ENCODE measurements at regions not wholly inside any gene's neighbourhood (a gene's known extent, or its start where the extent isn't known, plus 50 kb on each side); places are given as distances from the start of the nearest gene placed in this dataset.

DNA sequence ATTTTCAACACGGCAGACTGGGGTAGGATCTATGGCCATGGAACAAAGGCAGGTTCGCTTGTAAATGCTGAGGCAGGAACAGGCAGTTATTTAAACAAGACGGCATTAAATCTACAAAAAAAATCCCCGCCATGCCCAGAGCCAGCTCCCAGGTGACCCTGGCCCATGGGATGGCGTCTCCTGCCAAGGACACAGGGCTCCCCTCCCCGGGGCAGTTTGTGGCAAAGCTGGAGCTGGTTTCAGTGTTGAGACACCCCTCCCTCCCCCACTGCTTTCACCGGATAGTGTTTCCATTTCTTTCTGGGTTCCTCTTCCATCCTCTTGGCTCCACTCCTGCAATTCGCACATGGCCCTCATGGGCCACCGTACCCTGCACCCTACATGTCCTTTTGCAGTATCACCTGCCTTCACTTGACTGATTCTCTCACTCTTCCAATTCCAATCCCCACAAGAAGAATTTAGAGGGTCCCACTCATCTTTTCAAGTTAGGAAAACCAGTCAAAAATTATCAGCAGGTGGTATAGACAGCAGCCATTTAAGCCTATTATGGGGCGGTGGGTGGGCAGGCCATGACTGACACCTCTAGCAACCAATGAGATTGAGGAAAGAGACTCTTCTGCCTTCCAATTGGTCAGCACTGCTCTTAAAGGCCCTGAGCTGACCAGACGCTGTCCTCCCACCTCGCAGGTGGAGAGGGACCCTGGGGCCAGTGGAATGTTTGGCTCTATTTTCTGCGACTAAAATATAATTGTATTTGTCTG, 52.0 kb downstream of the OLIG1 start:
- Histone ChIP-seq H3K36me3 (ENCODE audit: control insufficient read depth in 2 of 2, insufficient read depth in 2 of 2, low read length in 2 of 2) (no peaks in the 10 kb centered on the region), H3K27ac (ENCODE audit: low read depth in 2 of 2, low read length in 2 of 2) (no peak overlapping the region), H3K9me3 (ENCODE audit: control insufficient read depth in 2 of 2, low read length in 2 of 2) (no peaks in the 10 kb centered on the region), H3K4me3 (ENCODE audit: low read length in 2 of 2) (no peak overlapping the region), H3K4me1 (ENCODE audit: control insufficient read depth in 2 of 2, insufficient read depth in 2 of 2, low read length in 2 of 2) (no peaks in the 10 kb centered on the region), H3K27me3 (ENCODE audit: control insufficient read depth in 2 of 2, insufficient read depth in 2 of 2, low read length in 2 of 2) (peaks cover 7 to 13% of the 10 kb centered on the region in 2 donors), H3K9ac (ENCODE audit: low read depth in 1 of 2, low read length in 2 of 2) (no peak overlapping the region)

- Histone ChIP-seq H3K9ac (ENCODE audit: low read depth in 1 of 2, low read length in 2 of 2) (no peak overlapping the region), H3K36me3 (ENCODE audit: control insufficient read depth in 2 of 2, insufficient read depth in 2 of 2, low read length in 2 of 2) (no peaks in the 10 kb centered on the region), H3K27ac (ENCODE audit: low read depth in 2 of 2, low read length in 2 of 2) (no peak overlapping the region), H3K27me3 (ENCODE audit: control insufficient read depth in 2 of 2, insufficient read depth in 2 of 2, low read length in 2 of 2) (peaks cover 7 to 19% of the 10 kb centered on the region in 2 donors), H3K4me1 (ENCODE audit: control insufficient read depth in 2 of 2, insufficient read depth in 2 of 2, low read length in 2 of 2) (no peaks in the 10 kb centered on the region), H3K9me3 (ENCODE audit: control insufficient read depth in 2 of 2, low read length in 2 of 2) (no peaks in the 10 kb centered on the region), H3K4me3 (ENCODE audit: low read length in 2 of 2) (no peak overlapping the region)
These were observed 52.6 kb downstream of the OLIG1 start for GRCh38 chr21:33122507-33122906.

DNA sequence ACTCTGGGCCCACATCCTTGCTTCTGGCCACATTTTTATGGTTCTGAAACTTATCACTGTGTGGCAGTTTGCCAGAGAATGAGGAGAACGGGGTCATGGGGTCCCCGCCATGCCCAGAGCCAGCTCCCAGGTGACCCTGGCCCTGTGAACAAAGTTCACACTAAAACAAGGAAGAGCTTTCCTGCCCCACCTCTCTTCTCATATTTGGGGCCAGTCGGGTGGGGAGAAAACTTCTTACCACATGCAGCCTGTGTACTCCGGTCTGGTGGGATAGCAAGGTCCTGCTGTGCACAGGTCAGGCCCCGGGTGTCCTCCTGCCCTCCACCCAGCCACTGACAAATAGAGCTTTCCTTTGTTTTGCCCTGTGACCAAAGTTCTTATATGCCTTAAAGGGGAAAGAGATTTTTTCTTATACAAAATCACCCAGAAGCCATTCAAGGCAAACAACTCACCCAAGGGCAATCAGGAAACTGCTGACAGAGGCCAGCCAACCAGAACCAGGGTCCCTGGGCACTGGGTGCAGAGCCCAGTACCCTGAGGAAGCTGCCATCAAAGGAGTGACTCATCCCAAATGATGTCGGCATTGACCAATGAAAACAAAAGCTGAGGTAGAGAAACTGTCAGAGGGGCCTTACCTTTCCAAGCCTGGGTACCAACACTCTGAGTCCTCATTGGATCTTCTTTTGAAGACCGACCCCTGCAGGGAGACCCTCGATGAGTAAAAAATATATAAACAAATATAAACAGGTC, 53.6 kb downstream of the OLIG1 start:
- H3K27me3 ChIP-seq (ENCODE audit: control insufficient read depth in 2 of 2, insufficient read depth in 2 of 2, low read length in 2 of 2) = peaks cover 7 to 27% of the 10 kb centered on the region in 2 donors
- no peaks in the 10 kb centered on the region for H3K4me1 ChIP-seq (ENCODE audit: control insufficient read depth in 2 of 2, insufficient read depth in 2 of 2, low read length in 2 of 2)
- H3K27ac ChIP-seq (ENCODE audit: low read depth in 2 of 2, low read length in 2 of 2) = no peak overlapping the region
- no peaks in the 10 kb centered on the region for H3K36me3 ChIP-seq (ENCODE audit: control insufficient read depth in 2 of 2, insufficient read depth in 2 of 2, low read length in 2 of 2)
- no peak overlapping the region for H3K4me3 ChIP-seq (ENCODE audit: low read length in 2 of 2)
- no peaks in the 10 kb centered on the region for H3K9me3 ChIP-seq (ENCODE audit: control insufficient read depth in 2 of 2, low read length in 2 of 2)
- no peak overlapping the region for H3K9ac ChIP-seq (ENCODE audit: low read depth in 1 of 2, low read length in 2 of 2)

- Histone ChIP-seq H3K4me1 (ENCODE audit: control insufficient read depth in 2 of 2, insufficient read depth in 2 of 2, low read length in 2 of 2) (no peaks in the 10 kb centered on the region), H3K9me3 (ENCODE audit: control insufficient read depth in 2 of 2, low read length in 2 of 2) (no peaks in the 10 kb centered on the region), H3K27me3 (ENCODE audit: control insufficient read depth in 2 of 2, insufficient read depth in 2 of 2, low read length in 2 of 2) (peaks cover 8 to 32% of the 10 kb centered on the region in 2 donors), H3K9ac (ENCODE audit: low read depth in 1 of 2, low read length in 2 of 2) (no peak overlapping the region), H3K36me3 (ENCODE audit: control insufficient read depth in 2 of 2, insufficient read depth in 2 of 2, low read length in 2 of 2) (no peaks in the 10 kb centered on the region), H3K4me3 (ENCODE audit: low read length in 2 of 2) (no peak overlapping the region), H3K27ac (ENCODE audit: low read depth in 2 of 2, low read length in 2 of 2) (no peak overlapping the region)
These were observed 54.9 kb downstream of the OLIG1 start for GRCh38 chr21:33124889-33125288.

- Histone ChIP-seq H3K27me3 (ENCODE audit: control insufficient read depth in 2 of 2, insufficient read depth in 2 of 2, low read length in 2 of 2) (peaks cover 8 to 32% of the 10 kb centered on the region in 2 donors), H3K27ac (ENCODE audit: low read depth in 2 of 2, low read length in 2 of 2) (no peak overlapping the region)
These were observed 55.9 kb downstream of the OLIG1 start for GRCh38 chr21:33125680-33126375.

GRCh38 chr21:33126569-33126968, 56.6 kb downstream of the OLIG1 start:
- H3K36me3 ChIP-seq (ENCODE audit: control insufficient read depth in 2 of 2, insufficient read depth in 2 of 2, low read length in 2 of 2) = no peaks in the 10 kb centered on the region

More at GRCh38 chr21:33125680-33126375, 55.9 kb downstream of the OLIG1 start:
- H3K4me3 ChIP-seq (ENCODE audit: low read length in 2 of 2) = no peak overlapping the region
- H3K4me1 ChIP-seq (ENCODE audit: control insufficient read depth in 2 of 2, insufficient read depth in 2 of 2, low read length in 2 of 2) = no peaks in the 10 kb centered on the region
- H3K36me3 ChIP-seq (ENCODE audit: control insufficient read depth in 2 of 2, insufficient read depth in 2 of 2, low read length in 2 of 2) = no peaks in the 10 kb centered on the region
- no peak overlapping the region for H3K9ac ChIP-seq (ENCODE audit: low read depth in 1 of 2, low read length in 2 of 2)
- H3K9me3 ChIP-seq (ENCODE audit: control insufficient read depth in 2 of 2, low read length in 2 of 2) = no peaks in the 10 kb centered on the region

DNA sequence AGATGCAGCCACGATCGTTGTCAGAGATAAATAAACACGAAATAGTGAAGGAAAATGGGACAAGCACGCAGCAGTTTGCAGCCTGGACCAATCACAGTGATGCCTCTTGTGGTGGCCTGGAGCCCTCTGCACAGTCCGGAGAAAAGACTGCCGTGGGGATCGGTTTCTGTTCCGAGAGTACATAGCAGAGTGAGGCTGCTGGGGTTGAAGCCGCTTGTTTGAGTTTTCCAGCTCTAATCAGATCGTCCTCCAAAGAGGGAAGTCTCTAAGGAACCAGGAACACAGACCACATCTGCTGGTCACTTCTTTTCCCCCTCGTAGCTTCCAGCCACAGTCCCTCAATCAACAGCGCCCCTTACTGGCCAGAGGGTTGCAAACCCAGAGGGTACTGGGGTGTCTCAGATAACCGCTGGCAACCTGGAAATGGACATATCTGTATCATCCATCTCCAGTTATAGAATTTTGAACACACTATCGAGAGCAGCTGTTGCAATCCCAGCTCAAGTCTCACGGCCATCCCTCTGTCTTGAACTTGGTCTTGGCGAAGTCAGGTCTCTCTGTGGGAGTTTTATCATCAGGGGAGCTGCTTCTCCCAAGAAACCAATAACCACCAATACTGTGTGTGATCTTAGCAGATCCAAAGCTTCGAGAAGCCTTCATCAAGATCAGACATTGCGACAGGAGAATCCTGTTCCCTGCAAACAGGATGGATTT, 57.4 kb downstream of the OLIG1 start:
- no peaks in the 10 kb centered on the region for H3K36me3 ChIP-seq (ENCODE audit: control insufficient read depth in 2 of 2, insufficient read depth in 2 of 2, low read length in 2 of 2)
- H3K9me3 ChIP-seq (ENCODE audit: control insufficient read depth in 2 of 2, low read length in 2 of 2) = no peaks in the 10 kb centered on the region
- H3K4me3 ChIP-seq (ENCODE audit: low read length in 2 of 2) = peak overlapping the region; percentile 38 to 58
- no peak overlapping the region for H3K27ac ChIP-seq (ENCODE audit: low read depth in 2 of 2, low read length in 2 of 2)
- H3K9ac ChIP-seq (ENCODE audit: low read depth in 1 of 2, low read length in 2 of 2) = no peak overlapping the region
- no peaks in the 10 kb centered on the region for H3K4me1 ChIP-seq (ENCODE audit: control insufficient read depth in 2 of 2, insufficient read depth in 2 of 2, low read length in 2 of 2)
- peaks cover 13 to 29% of the 10 kb centered on the region in 2 donors for H3K27me3 ChIP-seq (ENCODE audit: control insufficient read depth in 2 of 2, insufficient read depth in 2 of 2, low read length in 2 of 2)

More at GRCh38 chr21:33126569-33126968, 56.6 kb downstream of the OLIG1 start:
- Histone ChIP-seq H3K27me3 (ENCODE audit: control insufficient read depth in 2 of 2, insufficient read depth in 2 of 2, low read length in 2 of 2) (peaks cover 11 to 32% of the 10 kb centered on the region in 2 donors), H3K4me3 (ENCODE audit: low read length in 2 of 2) (no peak overlapping the region), H3K4me1 (ENCODE audit: control insufficient read depth in 2 of 2, insufficient read depth in 2 of 2, low read length in 2 of 2) (no peaks in the 10 kb centered on the region), H3K9ac (ENCODE audit: low read depth in 1 of 2, low read length in 2 of 2) (no peak overlapping the region), H3K27ac (ENCODE audit: low read depth in 2 of 2, low read length in 2 of 2) (no peak overlapping the region), H3K9me3 (ENCODE audit: control insufficient read depth in 2 of 2, low read length in 2 of 2) (no peaks in the 10 kb centered on the region)

DNA sequence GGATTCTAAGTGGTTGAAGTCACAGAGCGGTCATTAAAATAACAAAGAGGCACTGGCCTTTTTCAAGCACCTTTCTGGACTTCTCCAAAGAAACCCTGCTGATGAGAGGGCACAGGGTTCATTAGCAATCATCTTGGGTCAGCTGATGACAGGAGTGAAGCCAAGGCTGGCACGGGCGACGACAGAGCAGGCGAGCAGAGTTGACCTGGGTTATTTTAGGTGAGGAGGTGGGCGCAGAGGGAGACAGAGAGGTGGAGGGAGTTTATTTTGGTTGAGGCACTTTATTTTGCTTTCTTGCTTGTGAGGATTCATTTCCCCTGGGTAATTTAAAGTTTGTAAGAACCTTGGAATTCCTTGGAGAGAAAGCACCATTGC, 57.9 kb downstream of the OLIG1 start:
- Histone ChIP-seq H3K4me1 (ENCODE audit: control insufficient read depth in 2 of 2, insufficient read depth in 2 of 2, low read length in 2 of 2) (no peaks in the 10 kb centered on the region), H3K4me3 (ENCODE audit: low read length in 2 of 2) (no peak overlapping the region), H3K9ac (ENCODE audit: low read depth in 1 of 2, low read length in 2 of 2) (no peak overlapping the region), H3K27me3 (ENCODE audit: control insufficient read depth in 2 of 2, insufficient read depth in 2 of 2, low read length in 2 of 2) (peaks cover 13 to 28% of the 10 kb centered on the region in 2 donors), H3K27ac (ENCODE audit: low read depth in 2 of 2, low read length in 2 of 2) (no peak overlapping the region), H3K36me3 (ENCODE audit: control insufficient read depth in 2 of 2, insufficient read depth in 2 of 2, low read length in 2 of 2) (no peaks in the 10 kb centered on the region), H3K9me3 (ENCODE audit: control insufficient read depth in 2 of 2, low read length in 2 of 2) (no peaks in the 10 kb centered on the region)

- Histone ChIP-seq H3K9ac (ENCODE audit: low read depth in 1 of 2, low read length in 2 of 2) (no peak overlapping the region), H3K36me3 (ENCODE audit: control insufficient read depth in 2 of 2, insufficient read depth in 2 of 2, low read length in 2 of 2) (no peaks in the 10 kb centered on the region), H3K4me1 (ENCODE audit: control insufficient read depth in 2 of 2, insufficient read depth in 2 of 2, low read length in 2 of 2) (no peaks in the 10 kb centered on the region), H3K27ac (ENCODE audit: low read depth in 2 of 2, low read length in 2 of 2) (no peak overlapping the region), H3K9me3 (ENCODE audit: control insufficient read depth in 2 of 2, low read length in 2 of 2) (no peaks in the 10 kb centered on the region), H3K4me3 (ENCODE audit: low read length in 2 of 2) (no peak overlapping the region), H3K27me3 (ENCODE audit: control insufficient read depth in 2 of 2, insufficient read depth in 2 of 2, low read length in 2 of 2) (peaks cover 9 to 22% of the 10 kb centered on the region in 2 donors)
These were observed 58.6 kb downstream of the OLIG1 start for GRCh38 chr21:33128538-33128937.
